Esophagus muscularis mucosa (tissue), 4 donors: ENCODE measurements at regions not wholly inside any gene's neighbourhood (a gene's known extent, or its start where the extent isn't known, plus 50 kb on each side); places are given as distances from the start of the nearest gene placed in this dataset.

Source experiments
- DNase-seq: peaks from one replicate; pipeline ENCODE4 v3.0.0-alpha.2; 2017; ENCODE audit errors: extremely low spot score
- H3K27ac ChIP-seq, 4 donors: fragments of 200-600 bp; sonication (generic); replicated peaks in 1 of 4; 1 replicate in 3 of 4; 2 replicates in 1 of 4; pipeline ENCODE4 v1.5.1; 2016 to 2019; ENCODE audit warnings: mild to moderate bottlenecking in 1 of 4
- H3K27me3 ChIP-seq, 4 donors: fragments of 200-600 bp; sonication (generic); one replicate each; pipeline versions ENCODE4 v1.5.1 to v1.6.0; 2016 to 2019
- H3K36me3 ChIP-seq, 4 donors: fragments of 200-600 bp; sonication (generic); one replicate each; pipeline ENCODE4 v1.5.1; 2016 to 2019
- H3K4me1 ChIP-seq, 4 donors: fragments of 200-600 bp; sonication (generic); one replicate each; pipeline ENCODE4 v1.5.1; 2016 to 2019
- H3K4me3 ChIP-seq, 4 donors: fragments of 200-600 bp; sonication (generic); 1 replicate in 2 of 4; 2 replicates in 2 of 4; pipeline ENCODE4 v1.5.1; 2016 to 2019; ENCODE audit warnings: mild to moderate bottlenecking in 4 of 4, moderate library complexity in 1 of 4
- H3K9me3 ChIP-seq, 4 donors: fragments of 200-600 bp; sonication (generic); 1 replicate in 3 of 4; 2 replicates in 1 of 4; pipeline ENCODE4 v1.5.1; 2016 to 2019
- EP300 ChIP-seq: sonication (generic); formaldehyde crosslinking; IDR thresholded peaks from one replicate; pipeline ENCODE4 v1.6.1; 2017; ENCODE audit warnings: antibody characterized with exemption
- POLR2A ChIP-seq: fragments of 450-650 bp; IDR thresholded peaks from one replicate; pipeline ENCODE4 v1.6.1; 2017; ENCODE audit warnings: antibody characterized with exemption, moderate library complexity, mild to moderate bottlenecking, low read depth
- POLR2AphosphoS5 ChIP-seq, 2 donors: sonication (generic); formaldehyde crosslinking; IDR thresholded peaks; one replicate each; pipeline ENCODE4 v1.6.1; 2017; ENCODE audit warnings: antibody characterized with exemption in 2 of 2
- WGBS: methylation state at CpG from one replicate; pipeline ENCODE4 v1.1.5; 2018; 5-methylcytosine and 5-hydroxymethylcytosine counted together
- intact Hi-C: fragments of 100-400 bp; cut with DNase I; formaldehyde crosslinking; loops from one replicate; pipeline ENCODE4 v1.15.1; 2023
- TF ChIP-seq, protein P1 (sequence below), 3 experiments: fragments of 200-600 bp in 2 of 3; fragments of 450-650 bp in 1 of 3; sonication (generic) in 2 of 3; IDR thresholded peaks; one replicate each; pipeline ENCODE4 v1.5.1; 2017 to 2019; ENCODE audit warnings: antibody characterized with exemption in 3 of 3, mild to moderate bottlenecking in 2 of 3, moderate library complexity in 1 of 3

- WGBS, result 67% methylated on average over 3 of the region's 4 CpGs
- no peaks in the 10 kb centered on the region for H3K27me3 ChIP-seq
- no peak overlapping the region for H3K4me3 ChIP-seq
- no peak overlapping the region for H3K27ac ChIP-seq
- peak; percentile 82 for DNase-seq
- H3K4me1 ChIP-seq, result peaks cover 0 to 16% (median 2%) of the 10 kb centered on the region in 4 donors
- TF ChIP-seq, protein P1, sequence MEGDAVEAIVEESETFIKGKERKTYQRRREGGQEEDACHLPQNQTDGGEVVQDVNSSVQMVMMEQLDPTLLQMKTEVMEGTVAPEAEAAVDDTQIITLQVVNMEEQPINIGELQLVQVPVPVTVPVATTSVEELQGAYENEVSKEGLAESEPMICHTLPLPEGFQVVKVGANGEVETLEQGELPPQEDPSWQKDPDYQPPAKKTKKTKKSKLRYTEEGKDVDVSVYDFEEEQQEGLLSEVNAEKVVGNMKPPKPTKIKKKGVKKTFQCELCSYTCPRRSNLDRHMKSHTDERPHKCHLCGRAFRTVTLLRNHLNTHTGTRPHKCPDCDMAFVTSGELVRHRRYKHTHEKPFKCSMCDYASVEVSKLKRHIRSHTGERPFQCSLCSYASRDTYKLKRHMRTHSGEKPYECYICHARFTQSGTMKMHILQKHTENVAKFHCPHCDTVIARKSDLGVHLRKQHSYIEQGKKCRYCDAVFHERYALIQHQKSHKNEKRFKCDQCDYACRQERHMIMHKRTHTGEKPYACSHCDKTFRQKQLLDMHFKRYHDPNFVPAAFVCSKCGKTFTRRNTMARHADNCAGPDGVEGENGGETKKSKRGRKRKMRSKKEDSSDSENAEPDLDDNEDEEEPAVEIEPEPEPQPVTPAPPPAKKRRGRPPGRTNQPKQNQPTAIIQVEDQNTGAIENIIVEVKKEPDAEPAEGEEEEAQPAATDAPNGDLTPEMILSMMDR (IDR thresholded peaks at IDR 0.05), result no peak
- no peak for TF ChIP-seq POLR2AphosphoS5 (IDR thresholded peaks at IDR 0.05)
- TF ChIP-seq POLR2A, result no peak
- no peak for TF ChIP-seq EP300
- no peaks in the 10 kb centered on the region for H3K36me3 ChIP-seq
- no peaks in the 10 kb centered on the region for H3K9me3 ChIP-seq
- intact Hi-C loops, result no loop called here
Measured at GRCh38 chr15:66894986-66895780, 170.2 kb upstream of the SMAD3 start.

DNA sequence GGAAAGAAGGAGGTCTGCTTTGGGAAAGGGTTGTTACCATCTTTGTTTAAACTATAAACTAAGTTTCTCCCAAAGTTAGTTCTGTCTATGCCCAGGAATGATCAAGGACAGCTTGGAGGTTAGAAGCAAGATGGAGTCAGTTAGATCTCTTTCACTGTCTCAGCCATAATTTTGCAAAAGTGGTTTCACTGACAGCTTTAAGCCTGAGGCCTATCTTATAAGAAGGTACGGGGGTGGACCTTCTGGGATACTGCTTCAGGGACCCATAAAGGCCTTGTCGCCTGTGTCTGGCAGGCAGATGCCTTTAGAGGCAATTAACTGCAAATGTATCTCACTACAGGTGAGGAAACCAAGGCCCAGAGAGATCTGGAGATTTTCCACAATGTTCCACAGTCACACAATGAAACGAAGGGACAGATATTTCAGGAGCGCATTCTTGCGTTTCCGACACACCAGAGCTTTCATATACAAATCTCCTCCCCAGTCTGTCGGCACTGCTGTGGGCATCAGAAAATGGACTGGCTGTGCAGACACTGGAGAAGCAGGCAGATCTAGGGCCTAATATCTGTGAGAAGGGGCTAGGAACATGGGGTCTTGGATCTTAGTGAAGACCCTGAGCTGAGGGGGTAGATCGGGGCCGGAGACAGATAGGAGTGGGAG, 169.5 kb upstream of the SMAD3 start:
- Histone ChIP-seq H3K4me3 (no peak overlapping the region), H3K27ac (no peak overlapping the region), H3K36me3 (no peaks in the 10 kb centered on the region), H3K9me3 (no peaks in the 10 kb centered on the region), H3K27me3 (no peaks in the 10 kb centered on the region), H3K4me1 (peaks cover 0 to 16% (median 3%) of the 10 kb centered on the region in 4 donors)
- peak; percentile 78 for DNase-seq
- intact Hi-C loops, result no loop called here
- WGBS, result 95% methylated on average over 9 of the region's 9 CpGs
- no peak for TF ChIP-seq POLR2AphosphoS5 (IDR thresholded peaks at IDR 0.05)
- no peak for TF ChIP-seq EP300
- no peak for TF ChIP-seq POLR2A
- TF ChIP-seq, protein P1 (IDR thresholded peaks at IDR 0.05), result no peak

DNA sequence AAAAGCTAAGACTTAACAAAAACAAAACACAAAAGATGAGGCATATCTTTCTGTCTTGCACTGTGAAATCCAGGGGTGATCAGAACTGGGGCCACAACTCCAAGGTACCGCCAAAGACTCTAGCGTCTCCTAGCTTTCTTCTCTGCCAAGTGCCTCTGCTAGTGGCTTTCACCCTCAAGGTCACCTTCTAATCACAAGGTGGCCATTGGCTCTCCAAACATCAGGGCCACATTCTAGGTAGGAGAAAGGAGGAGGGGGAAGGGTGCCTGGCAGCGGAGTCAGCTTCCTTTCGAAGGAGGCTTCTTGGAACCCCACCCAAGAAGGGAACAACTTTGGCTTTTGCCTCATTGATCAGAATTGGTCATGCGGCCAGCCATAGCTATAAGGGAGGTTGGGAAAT, 168.8 kb upstream of the SMAD3 start:
- no peak for TF ChIP-seq POLR2A
- no peak for TF ChIP-seq EP300
- TF ChIP-seq, protein P1 (IDR thresholded peaks at IDR 0.05), result no peak
- no peak for TF ChIP-seq POLR2AphosphoS5 (IDR thresholded peaks at IDR 0.05)
- Histone ChIP-seq H3K36me3 (no peaks in the 10 kb centered on the region), H3K4me1 (peaks cover 0 to 19% (median 9%) of the 10 kb centered on the region in 4 donors), H3K27ac (no peak overlapping the region), H3K4me3 (no peak overlapping the region), H3K27me3 (no peaks in the 10 kb centered on the region), H3K9me3 (no peaks in the 10 kb centered on the region)
- peak; percentile 55 for DNase-seq
- intact Hi-C loops, result no loop called here
- 94% methylated on average over 3 of the region's 5 CpGs for WGBS

DNA sequence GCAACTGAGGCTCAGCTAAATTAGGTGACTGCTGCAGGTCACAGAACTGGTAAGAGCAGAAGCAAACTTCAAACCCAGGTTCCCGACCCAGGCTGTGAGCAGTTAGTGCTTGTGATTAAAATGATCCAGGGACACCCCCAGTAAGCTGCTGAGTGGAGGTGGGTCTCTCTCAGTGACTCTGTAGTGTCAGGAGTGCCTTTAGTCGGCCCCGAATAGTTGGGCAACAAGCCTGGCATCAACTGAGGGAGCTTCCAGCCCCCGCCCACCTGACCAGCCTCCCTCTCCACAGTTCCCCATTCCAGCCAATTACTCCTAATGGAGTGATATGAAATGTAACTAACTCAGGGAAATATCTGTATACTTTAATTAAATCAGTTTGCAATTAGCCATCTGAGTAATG, 168.0 kb upstream of the SMAD3 start:
- H3K4me3 ChIP-seq, result no peak overlapping the region
- no peak overlapping the region for H3K27ac ChIP-seq
- WGBS, result 81% methylated on average over 4 of the region's 4 CpGs
- TF ChIP-seq, protein P1 (IDR thresholded peaks at IDR 0.05), result no peak
- TF ChIP-seq EP300 (no peak), POLR2A (no peak), POLR2AphosphoS5 (IDR thresholded peaks at IDR 0.05) (no peak)
- H3K36me3 ChIP-seq, result no peaks in the 10 kb centered on the region
- no peaks in the 10 kb centered on the region for H3K9me3 ChIP-seq
- no peak for DNase-seq
- intact Hi-C loops, result no loop called here
- no peaks in the 10 kb centered on the region for H3K27me3 ChIP-seq
- peaks cover 0 to 22% (median 11%) of the 10 kb centered on the region in 4 donors for H3K4me1 ChIP-seq
